Activated CD4-positive, alpha-beta T cell treated with anti-CD3 and anti-CD28 coated beads, Interleukin-2, amount 50 U/mL, for 48 hours (primary cell): ENCODE measurements at regions not wholly inside any gene's neighbourhood (a gene's known extent, or its start where the extent isn't known, plus 50 kb on each side); places are given as distances from the start of the nearest gene placed in this dataset.

Experiments
- DNase-seq, 2 experiments: peaks; one replicate each; pipeline ENCODE4 v3.0.0-alpha.2; 2020

GRCh38 chr9:107431461-107431860, 58.1 kb downstream of the KLF4 start:
- no peak for DNase-seq

DNA sequence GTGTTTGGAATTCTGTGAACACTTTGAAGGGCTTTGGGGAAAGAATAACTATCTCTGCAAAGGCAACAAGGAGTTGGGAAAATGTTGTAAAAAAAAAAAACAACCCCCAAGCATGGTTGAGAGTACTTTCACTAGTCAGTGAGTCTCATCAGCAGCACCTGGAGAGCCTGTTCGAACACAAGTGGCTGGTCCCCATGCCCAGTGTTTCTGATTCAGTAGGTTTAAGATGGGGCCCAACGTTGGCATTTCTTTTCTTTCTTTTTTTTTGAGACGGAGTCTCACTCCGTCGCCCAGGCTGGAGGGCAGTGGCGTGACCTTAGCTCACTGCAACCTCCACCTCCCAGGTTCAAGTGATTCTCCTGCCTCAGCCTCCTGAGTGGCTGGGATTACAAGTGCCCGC, 59.5 kb downstream of the KLF4 start:
- no peak for DNase-seq

- DNase-seq = no peak
Observed at GRCh38 chr9:107426126-107426525, 63.4 kb downstream of the KLF4 start.

DNA sequence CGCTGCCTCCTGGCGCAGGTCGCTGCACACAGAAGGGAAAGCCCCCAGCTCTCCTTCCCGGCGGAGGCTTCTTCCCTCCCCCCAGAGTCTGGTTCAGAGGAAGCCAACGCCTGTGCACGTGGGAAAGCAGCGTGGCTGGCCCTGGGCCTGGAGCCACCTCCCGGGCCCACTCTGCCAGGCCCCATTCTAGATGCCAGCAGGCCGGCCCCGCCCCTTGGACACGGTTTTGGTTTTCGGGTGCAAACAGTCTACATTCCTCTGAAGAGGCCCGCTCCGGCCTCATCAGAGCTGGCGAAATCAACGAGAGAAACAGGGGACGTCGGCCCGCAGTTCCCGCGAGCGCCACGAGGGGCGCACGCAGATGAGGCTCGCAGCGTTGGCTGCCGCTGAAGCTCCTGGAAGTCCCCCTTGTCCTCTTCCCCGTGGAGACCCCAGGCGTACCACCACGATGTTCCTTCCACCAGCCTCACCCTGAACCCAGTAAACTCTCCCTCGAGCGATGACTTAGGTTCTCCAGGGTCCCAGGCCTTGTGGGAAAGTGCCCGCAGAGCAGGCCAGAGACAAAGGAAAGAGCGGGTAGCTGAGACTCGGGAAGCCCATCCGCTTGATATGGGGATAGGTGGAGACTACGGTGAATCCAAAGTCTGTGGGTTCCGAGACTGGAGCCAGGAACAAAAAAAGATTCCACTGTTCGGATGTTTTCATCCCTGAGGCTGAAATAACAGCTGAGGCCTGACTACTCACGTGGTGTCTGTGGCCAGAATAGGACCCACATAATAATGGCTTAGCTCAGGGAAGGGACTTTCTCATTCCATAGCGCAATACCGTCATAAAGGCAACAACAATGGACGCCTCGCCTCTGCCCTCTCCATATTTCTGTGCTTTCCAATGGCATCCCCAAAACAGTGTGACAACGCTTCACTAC, 64.2 kb downstream of the KLF4 start:
- peak; percentile 56 to 68 for DNase-seq

GRCh38 chr9:107423540-107423939, 66.0 kb downstream of the KLF4 start:
- no peak for DNase-seq

DNA sequence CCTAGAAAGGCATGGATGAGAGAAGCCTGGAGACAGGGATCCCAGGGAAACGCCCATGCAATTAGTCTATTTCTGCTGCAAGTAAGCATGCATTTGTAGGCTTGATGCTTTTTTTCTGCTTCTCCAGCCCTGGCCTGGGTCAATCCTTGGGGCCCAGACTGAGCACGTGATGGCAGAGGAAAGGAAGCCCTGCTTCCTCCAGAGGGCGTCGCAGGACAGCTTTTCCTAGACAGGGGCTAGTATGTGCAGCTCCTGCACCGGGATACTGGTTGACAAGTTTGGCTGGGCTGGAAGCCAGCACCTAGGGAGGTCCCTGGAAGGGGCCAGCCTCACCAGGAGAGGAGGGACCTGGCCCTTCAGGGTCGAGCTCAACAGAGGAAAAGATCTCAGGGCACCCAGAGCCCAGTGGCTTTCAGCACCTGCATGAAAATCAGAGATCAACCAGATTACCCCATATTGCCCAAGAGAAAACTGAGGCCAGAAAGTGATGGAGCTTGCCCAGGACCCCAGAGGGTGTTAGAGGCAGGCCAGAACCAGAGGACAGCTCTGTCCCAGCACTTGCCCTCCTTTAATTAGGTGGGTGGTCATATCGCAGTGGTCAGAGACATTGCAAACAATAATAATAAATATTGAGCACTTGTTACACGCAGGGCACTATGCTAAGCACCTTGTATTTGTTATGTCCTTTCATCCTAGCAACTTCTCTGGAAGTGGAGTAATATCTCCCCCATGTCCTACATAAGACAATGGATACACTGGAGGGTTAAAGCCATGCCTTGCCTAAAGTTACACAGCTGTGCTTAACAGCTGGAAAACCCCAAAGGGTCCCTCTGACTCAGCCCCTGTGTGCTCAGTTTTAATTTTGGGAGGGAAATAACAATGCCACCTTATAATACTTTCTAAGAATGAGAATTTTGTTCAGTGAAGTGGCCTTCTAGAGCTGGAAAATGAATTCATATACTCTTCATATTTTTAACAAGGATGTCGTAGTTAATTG, 67.1 kb downstream of the KLF4 start:
- DNase-seq = peak; percentile 39 to 52

GRCh38 chr9:107410420-107410819, 79.1 kb downstream of the KLF4 start:
- no peak for DNase-seq

- DNase-seq = no peak
Observed at GRCh38 chr9:107409581-107410389, 79.8 kb downstream of the KLF4 start.

GRCh38 chr9:107407675-107408074, 81.9 kb downstream of the KLF4 start:
- DNase-seq = no peak

DNA sequence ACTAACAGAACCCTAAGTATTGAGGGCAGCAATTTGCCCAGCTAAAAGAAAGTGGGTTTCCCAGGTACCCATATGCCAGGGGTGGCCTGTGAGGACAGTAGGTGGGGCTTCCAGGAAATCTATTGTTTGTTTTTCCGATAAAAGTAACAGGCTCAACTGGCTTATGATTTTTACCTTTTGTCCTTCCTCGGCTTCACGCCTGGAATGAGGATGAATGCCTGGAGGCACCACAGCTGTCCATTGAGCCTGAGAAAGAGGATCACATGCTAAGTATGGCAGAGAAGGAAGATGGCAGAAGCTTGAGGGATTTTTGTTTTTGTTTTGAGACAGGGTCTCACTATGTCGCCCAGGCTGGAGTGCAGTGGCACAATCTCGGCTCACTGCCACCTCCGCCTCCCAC, 84.1 kb downstream of the KLF4 start:
- no peak for DNase-seq

- no peak for DNase-seq
Observed at GRCh38 chr9:107404736-107405135, 84.8 kb downstream of the KLF4 start.

- no peak for DNase-seq
Observed at GRCh38 chr9:107404161-107404560, 85.4 kb downstream of the KLF4 start.

DNA sequence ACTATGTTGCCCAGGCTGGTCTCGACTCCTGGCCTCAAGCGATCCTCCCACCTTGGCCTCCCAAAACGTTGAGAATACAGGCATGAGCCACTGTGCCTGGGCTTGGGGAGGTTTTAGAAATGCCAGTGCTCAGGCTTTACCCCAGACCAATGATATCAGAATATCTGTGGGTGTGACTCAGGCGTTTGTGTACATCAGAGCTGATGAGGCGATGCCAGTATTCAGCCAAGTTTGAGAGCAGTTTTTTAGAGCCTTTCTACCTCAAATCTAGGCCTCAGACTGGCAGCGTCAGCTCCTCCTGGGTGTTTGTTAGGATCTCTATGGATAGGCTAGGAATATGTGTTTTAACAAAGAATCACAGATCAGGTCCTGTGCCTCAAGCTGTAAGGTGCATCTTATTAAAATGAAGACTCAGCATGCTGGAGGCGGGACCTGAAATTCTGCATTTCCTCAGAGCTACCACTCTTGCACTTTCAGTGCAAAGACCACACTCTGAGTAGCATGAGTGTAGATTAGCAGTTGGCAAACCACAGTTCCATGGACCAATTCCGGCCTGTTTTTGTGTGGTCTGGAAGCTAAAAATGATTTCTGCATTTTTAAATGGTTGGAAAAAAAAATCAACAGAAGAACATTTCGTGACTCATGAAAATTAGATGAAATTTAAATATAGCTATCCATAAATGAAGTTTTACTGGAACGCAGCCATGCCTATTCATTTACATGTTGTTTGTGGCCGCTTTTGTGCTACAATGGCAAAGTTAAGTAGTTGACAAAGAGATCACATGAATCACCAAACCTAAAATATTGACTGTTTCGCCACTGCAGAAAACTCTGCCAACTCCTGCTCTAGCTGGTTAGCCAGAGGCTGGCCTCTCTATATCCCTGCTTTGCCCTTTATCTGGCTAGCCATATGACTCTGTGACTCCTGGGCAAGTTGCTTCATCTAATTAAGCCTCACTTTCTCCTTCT, 92.2 kb downstream of the KLF4 start:
- no peak for DNase-seq

DNA sequence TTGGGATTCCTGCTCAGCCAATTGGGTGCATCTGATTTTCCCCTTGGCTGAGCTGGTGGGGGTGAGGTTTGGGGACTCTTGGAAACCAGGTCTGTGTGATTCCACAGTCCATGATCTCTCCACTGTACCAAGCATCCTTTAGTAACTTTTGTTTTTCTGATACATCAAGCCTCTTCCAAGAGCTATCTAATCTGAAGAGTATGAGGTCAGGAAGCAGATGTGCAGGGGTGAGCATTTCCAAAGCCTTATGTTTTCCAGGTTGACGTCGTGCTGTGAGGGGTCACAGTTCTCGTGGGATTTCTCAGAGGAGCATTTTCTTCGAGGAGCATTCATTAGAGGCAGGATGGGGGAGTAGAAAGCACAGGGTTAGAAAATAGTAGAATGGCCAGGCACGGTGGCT, 95.3 kb downstream of the KLF4 start:
- no peak for DNase-seq

GRCh38 chr9:107390778-107391177, 98.8 kb downstream of the KLF4 start:
- DNase-seq = no peak

- no peak for DNase-seq
Observed at GRCh38 chr9:107390279-107390678, 99.3 kb downstream of the KLF4 start.

DNA sequence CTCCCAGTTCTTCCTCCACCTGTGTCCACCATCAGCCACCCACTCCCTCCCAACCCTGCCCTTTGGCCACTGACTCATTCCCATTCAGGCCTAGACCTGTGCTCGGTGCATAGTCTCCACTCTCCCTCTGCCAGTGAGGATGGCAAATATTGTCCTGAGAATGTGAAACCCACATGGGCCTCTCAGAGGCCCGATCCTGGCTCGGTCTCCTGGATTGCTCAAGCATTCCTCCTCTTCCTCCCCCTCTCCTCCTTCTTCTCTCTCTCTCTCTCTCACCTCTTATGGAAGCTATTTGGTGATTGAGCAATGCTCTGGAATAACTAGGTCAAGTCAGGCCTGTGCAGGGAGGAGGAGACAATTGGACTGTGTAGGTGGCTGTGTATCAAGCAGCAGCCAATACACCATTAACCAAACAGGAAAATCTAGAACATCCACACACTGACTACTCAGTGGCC, 99.9 kb downstream of the KLF4 start:
- DNase-seq = no peak

DNA sequence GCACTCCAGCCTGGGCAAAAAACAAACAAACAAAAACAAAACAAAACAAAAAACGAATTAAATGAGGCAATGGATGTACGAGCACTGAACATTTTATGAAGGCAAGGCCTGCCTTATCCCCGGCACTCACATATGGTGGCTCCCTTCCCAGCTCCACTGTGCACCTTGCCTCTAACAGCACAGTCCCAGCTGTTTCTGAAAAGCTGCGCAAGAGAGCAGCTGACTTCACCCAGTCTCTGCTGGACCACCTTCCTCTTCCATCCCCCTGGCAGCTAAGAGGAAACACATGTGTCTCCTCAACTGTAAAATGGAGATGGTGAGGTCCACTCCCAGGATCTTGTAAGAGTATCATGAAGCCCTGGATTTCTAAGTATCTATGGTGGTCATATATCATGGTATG, 100.7 kb downstream of the KLF4 start:
- DNase-seq = no peak

- DNase-seq = no peak
Observed at GRCh38 chr9:107387409-107387808, 102.2 kb downstream of the KLF4 start.

- no peak for DNase-seq
Observed at GRCh38 chr9:107386396-107386795, 103.2 kb downstream of the KLF4 start.
